ENCODE measurements at regions not wholly inside any gene's neighbourhood (a gene's known extent, or its start where the extent isn't known, plus 50 kb on each side); places are given as distances from the start of the nearest gene placed in this dataset.
"Not testable (repeated sequence)": the region's sequence is repeated elsewhere in the genome, so short reads cannot be mapped to it uniquely, and the experiment has no call there.

DNA sequence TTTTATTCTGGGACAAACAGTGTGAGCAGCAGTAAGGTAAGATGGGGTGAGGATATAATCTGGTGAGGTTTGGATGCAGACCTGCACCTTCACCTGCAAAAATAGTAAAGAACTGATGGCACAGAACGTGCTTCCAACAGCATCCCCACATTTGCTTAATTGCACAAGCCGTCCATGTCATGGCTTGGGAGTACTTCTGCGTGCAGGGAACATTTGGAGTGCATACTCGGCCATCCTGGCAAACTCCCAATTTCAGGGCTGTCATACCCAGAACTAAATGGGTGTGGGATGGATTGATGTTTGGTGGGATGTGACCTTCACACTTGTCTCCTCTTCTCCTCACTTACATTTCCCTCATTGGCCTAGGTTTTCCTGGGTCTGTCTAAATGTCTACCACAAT lies 76.8 kb upstream of the TSPY4 start:
- H3K9me3 ChIP-seq (ENCODE audit: control insufficient read depth, insufficient read depth, low read depth, low read length), result no peaks in the 10 kb centered on the region
- no peak overlapping the region for H3K9ac ChIP-seq (ENCODE audit: insufficient read depth, low read length)
- H4K20me1 ChIP-seq (ENCODE audit: control insufficient read depth, extremely low read depth, insufficient read depth, low read length), result no peaks in the 10 kb centered on the region
- no peak overlapping the region for H3K4me2 ChIP-seq (ENCODE audit: extremely low read depth, insufficient read depth, low read length)
- H2AFZ ChIP-seq (ENCODE audit: low read length), result no peak overlapping the region
- no peaks in the 10 kb centered on the region for H3K79me2 ChIP-seq (ENCODE audit: control insufficient read depth, insufficient read depth, low read length)
- no peaks in the 10 kb centered on the region for H3K4me1 ChIP-seq (ENCODE audit: control insufficient read depth, extremely low read depth, insufficient read depth, low read length)
- no peaks in the 10 kb centered on the region for H3K36me3 ChIP-seq (ENCODE audit: control insufficient read depth, insufficient read depth, low read length)
- H3K27ac ChIP-seq (ENCODE audit: insufficient read depth, low read length), result no peak overlapping the region
- no peak overlapping the region for H3K4me3 ChIP-seq (replicated peaks in 1 of 4; ENCODE audit: control extremely low read depth in 1 of 4, insufficient read depth in 1 of 4, low read depth in 3 of 4, low read length in 4 of 4)
- TF ChIP-seq, protein P1, sequence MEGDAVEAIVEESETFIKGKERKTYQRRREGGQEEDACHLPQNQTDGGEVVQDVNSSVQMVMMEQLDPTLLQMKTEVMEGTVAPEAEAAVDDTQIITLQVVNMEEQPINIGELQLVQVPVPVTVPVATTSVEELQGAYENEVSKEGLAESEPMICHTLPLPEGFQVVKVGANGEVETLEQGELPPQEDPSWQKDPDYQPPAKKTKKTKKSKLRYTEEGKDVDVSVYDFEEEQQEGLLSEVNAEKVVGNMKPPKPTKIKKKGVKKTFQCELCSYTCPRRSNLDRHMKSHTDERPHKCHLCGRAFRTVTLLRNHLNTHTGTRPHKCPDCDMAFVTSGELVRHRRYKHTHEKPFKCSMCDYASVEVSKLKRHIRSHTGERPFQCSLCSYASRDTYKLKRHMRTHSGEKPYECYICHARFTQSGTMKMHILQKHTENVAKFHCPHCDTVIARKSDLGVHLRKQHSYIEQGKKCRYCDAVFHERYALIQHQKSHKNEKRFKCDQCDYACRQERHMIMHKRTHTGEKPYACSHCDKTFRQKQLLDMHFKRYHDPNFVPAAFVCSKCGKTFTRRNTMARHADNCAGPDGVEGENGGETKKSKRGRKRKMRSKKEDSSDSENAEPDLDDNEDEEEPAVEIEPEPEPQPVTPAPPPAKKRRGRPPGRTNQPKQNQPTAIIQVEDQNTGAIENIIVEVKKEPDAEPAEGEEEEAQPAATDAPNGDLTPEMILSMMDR (conservative IDR thresholded peaks at IDR 0.05 in 1 of 2, IDR thresholded peaks at IDR 0.05 in 1 of 2; ENCODE audit: low read depth in 1 of 2, low read length in 2 of 2), result no peak
- TF ChIP-seq EZH2 (IDR thresholded peaks at IDR 0.05; ENCODE audit: low read length, missing control alignments), result no peak
- DNase-seq (ENCODE audit: low read depth in 2 of 2), result no peak
- H3K27me3 ChIP-seq (ENCODE audit: control insufficient read depth, insufficient read depth, low read length), result no peaks in the 10 kb centered on the region

DNA sequence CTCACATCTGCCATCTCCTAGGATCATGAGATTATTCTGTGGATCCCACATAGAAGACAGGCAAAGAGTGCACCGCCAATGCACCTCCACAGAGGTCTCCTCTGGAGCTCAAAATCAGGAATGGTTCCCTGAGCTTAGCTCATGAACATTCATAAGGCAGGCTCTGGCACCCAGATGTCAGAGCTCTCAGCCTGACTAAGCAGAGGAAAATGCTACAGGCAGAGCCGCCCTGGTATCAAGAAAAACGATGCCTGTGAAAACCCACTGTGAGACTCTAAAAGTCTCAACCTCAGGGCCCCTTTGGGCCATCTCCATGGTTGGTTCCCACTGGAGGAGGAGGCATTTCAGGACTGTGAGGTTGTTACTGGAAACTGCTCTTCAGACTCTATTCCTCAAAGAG lies 71.7 kb upstream of the TSPY4 start:
- Histone ChIP-seq H3K27ac (ENCODE audit: insufficient read depth, low read length) (no peak overlapping the region), H4K20me1 (ENCODE audit: control insufficient read depth, extremely low read depth, insufficient read depth, low read length) (no peaks in the 10 kb centered on the region), H3K4me2 (ENCODE audit: extremely low read depth, insufficient read depth, low read length) (no peak overlapping the region), H3K4me3 (replicated peaks in 1 of 4; ENCODE audit: control extremely low read depth in 1 of 4, insufficient read depth in 1 of 4, low read depth in 3 of 4, low read length in 4 of 4) (no peak overlapping the region), H3K36me3 (ENCODE audit: control insufficient read depth, insufficient read depth, low read length) (no peaks in the 10 kb centered on the region), H3K27me3 (ENCODE audit: control insufficient read depth, insufficient read depth, low read length) (no peaks in the 10 kb centered on the region), H3K79me2 (ENCODE audit: control insufficient read depth, insufficient read depth, low read length) (no peaks in the 10 kb centered on the region), H2AFZ (ENCODE audit: low read length) (no peak overlapping the region), H3K9ac (ENCODE audit: insufficient read depth, low read length) (no peak overlapping the region), H3K4me1 (ENCODE audit: control insufficient read depth, extremely low read depth, insufficient read depth, low read length) (no peaks in the 10 kb centered on the region), H3K9me3 (ENCODE audit: control insufficient read depth, insufficient read depth, low read depth, low read length) (no peaks in the 10 kb centered on the region)
- DNase-seq (ENCODE audit: low read depth in 2 of 2), result no peak
- TF ChIP-seq, protein P1 (conservative IDR thresholded peaks at IDR 0.05 in 1 of 2, IDR thresholded peaks at IDR 0.05 in 1 of 2; ENCODE audit: low read depth in 1 of 2, low read length in 2 of 2), result no peak
- TF ChIP-seq EZH2 (IDR thresholded peaks at IDR 0.05; ENCODE audit: low read length, missing control alignments), result no peak

- H3K4me3 ChIP-seq (replicated peaks in 1 of 4; ENCODE audit: control extremely low read depth in 1 of 4, insufficient read depth in 1 of 4, low read depth in 3 of 4, low read length in 4 of 4); DNase-seq (ENCODE audit: low read depth in 2 of 2): not testable (repeated sequence)
Measured at GRCh38 chrY:9270351-9270750, 66.9 kb upstream of the TSPY4 start.

DNA sequence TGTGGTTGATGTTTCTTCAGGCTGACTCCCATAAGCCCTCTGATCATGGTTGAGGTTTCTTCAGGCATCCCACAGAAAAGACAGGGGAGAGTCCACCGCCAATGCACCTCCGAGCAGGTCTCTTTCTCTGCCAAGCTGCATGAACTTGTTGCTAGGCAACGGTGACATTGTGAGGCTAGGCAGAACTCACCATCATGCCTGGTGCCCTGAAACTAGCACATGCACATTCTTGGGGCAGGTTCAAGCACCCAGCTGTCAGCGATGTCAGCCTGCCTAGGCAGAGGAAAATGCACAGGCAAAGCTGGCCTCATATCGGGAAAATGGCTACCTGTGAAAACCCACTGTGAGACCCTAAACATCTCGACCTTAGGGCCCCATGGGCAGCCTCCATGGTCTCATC lies 64.4 kb upstream of the TSPY4 start:
- H3K36me3 ChIP-seq (ENCODE audit: control insufficient read depth, insufficient read depth, low read length); H3K4me1 ChIP-seq (ENCODE audit: control insufficient read depth, extremely low read depth, insufficient read depth, low read length); H3K9ac ChIP-seq (ENCODE audit: insufficient read depth, low read length); H3K4me3 ChIP-seq (replicated peaks in 1 of 4; ENCODE audit: control extremely low read depth in 1 of 4, insufficient read depth in 1 of 4, low read depth in 3 of 4, low read length in 4 of 4); DNase-seq (ENCODE audit: low read depth in 2 of 2); H3K4me2 ChIP-seq (ENCODE audit: extremely low read depth, insufficient read depth, low read length); H4K20me1 ChIP-seq (ENCODE audit: control insufficient read depth, extremely low read depth, insufficient read depth, low read length); H3K9me3 ChIP-seq (ENCODE audit: control insufficient read depth, insufficient read depth, low read depth, low read length); H3K27me3 ChIP-seq (ENCODE audit: control insufficient read depth, insufficient read depth, low read length); H3K27ac ChIP-seq (ENCODE audit: insufficient read depth, low read length); H3K79me2 ChIP-seq (ENCODE audit: control insufficient read depth, insufficient read depth, low read length); H2AFZ ChIP-seq (ENCODE audit: low read length): not testable (repeated sequence)

More at GRCh38 chrY:9270351-9270750, 66.9 kb upstream of the TSPY4 start:
- H3K27me3 ChIP-seq (ENCODE audit: control insufficient read depth, insufficient read depth, low read length); H3K9me3 ChIP-seq (ENCODE audit: control insufficient read depth, insufficient read depth, low read depth, low read length); H3K27ac ChIP-seq (ENCODE audit: insufficient read depth, low read length); H3K36me3 ChIP-seq (ENCODE audit: control insufficient read depth, insufficient read depth, low read length); H3K4me1 ChIP-seq (ENCODE audit: control insufficient read depth, extremely low read depth, insufficient read depth, low read length); H3K79me2 ChIP-seq (ENCODE audit: control insufficient read depth, insufficient read depth, low read length); H2AFZ ChIP-seq (ENCODE audit: low read length); H3K9ac ChIP-seq (ENCODE audit: insufficient read depth, low read length); H4K20me1 ChIP-seq (ENCODE audit: control insufficient read depth, extremely low read depth, insufficient read depth, low read length); H3K4me2 ChIP-seq (ENCODE audit: extremely low read depth, insufficient read depth, low read length): not testable (repeated sequence)

DNA sequence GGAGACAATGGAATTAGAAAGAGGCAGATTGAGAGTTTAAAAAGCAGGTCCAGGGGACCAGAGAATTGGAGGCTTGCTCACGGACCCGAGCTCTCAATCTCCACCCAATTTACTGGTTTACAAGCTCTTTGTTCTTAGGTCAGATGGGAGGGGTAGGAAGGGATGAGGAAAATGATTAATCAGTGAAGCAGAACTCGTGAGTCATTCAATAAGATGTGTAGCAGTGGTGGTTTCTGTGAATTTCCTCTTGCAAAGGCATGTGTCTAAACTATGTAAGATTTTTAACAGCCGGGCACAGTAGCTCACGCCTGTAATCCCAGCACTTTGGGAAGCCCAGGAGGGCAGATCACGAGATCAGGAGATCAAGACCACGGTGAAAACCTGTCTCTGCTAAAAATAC lies 58.4 kb upstream of the TSPY4 start:
- DNase-seq (ENCODE audit: low read depth in 2 of 2); H3K9me3 ChIP-seq (ENCODE audit: control insufficient read depth, insufficient read depth, low read depth, low read length); H3K4me1 ChIP-seq (ENCODE audit: control insufficient read depth, extremely low read depth, insufficient read depth, low read length); H3K36me3 ChIP-seq (ENCODE audit: control insufficient read depth, insufficient read depth, low read length); H3K4me3 ChIP-seq (replicated peaks in 1 of 4; ENCODE audit: control extremely low read depth in 1 of 4, insufficient read depth in 1 of 4, low read depth in 3 of 4, low read length in 4 of 4); H3K4me2 ChIP-seq (ENCODE audit: extremely low read depth, insufficient read depth, low read length); H3K27ac ChIP-seq (ENCODE audit: insufficient read depth, low read length); H3K27me3 ChIP-seq (ENCODE audit: control insufficient read depth, insufficient read depth, low read length); H4K20me1 ChIP-seq (ENCODE audit: control insufficient read depth, extremely low read depth, insufficient read depth, low read length); H3K79me2 ChIP-seq (ENCODE audit: control insufficient read depth, insufficient read depth, low read length); H2AFZ ChIP-seq (ENCODE audit: low read length); H3K9ac ChIP-seq (ENCODE audit: insufficient read depth, low read length): not testable (repeated sequence)
